WTC11 (cell line): ENCODE measurements at regions not wholly inside any gene's neighbourhood (a gene's known extent, or its start where the extent isn't known, plus 50 kb on each side); places are given as distances from the start of the nearest gene placed in this dataset.

Experiments
- ATAC-seq: fragments of 200-7000 bp; cut with Tn5 transposase; 2 replicates; pipeline ENCODE4 v1.10.0; 2021; ENCODE audit warnings: mild to moderate bottlenecking, moderate library complexity
- CTCF ChIA-PET: fragments of 300-600 bp; sonication (Branson Sonifier 250); formaldehyde crosslinking; loops from one replicate; lab custom pipeline; 2021; ENCODE audit warnings: antibody characterized with exemption; lab: Charles Lee
- POLR2A ChIA-PET: fragments of 350-600 bp; sonication (Branson Sonifier 250); formaldehyde crosslinking; loops from one replicate; lab custom pipeline; 2021; ENCODE audit warnings: antibody characterized with exemption; lab: Charles Lee
- DNase-seq: peaks from one replicate; pipeline ENCODE4 v3.0.0; 2021; ENCODE audit warnings: low spot score
- H3K27ac Mint-ChIP-seq: 2 replicates; pipeline ENCODE4 v1.8.0; 2021; ENCODE audit warnings: mixed read lengths
- H3K27me3 Mint-ChIP-seq: 2 replicates; pipeline ENCODE4 v1.8.0; 2021; ENCODE audit warnings: low read depth, mild to moderate bottlenecking, moderate library complexity, mixed read lengths
- H3K36me3 Mint-ChIP-seq: 2 replicates; pipeline ENCODE4 v1.8.0; 2021; ENCODE audit warnings: mixed read lengths
- H3K4me1 Mint-ChIP-seq: 2 replicates; pipeline ENCODE4 v1.8.0; 2022; ENCODE audit warnings: mixed read lengths
- H3K4me3 Mint-ChIP-seq: 2 replicates; pipeline ENCODE4 v1.8.0; 2021; ENCODE audit warnings: mild to moderate bottlenecking, moderate library complexity, mixed read lengths
- H3K9me3 Mint-ChIP-seq: 2 replicates; pipeline ENCODE4 v1.8.0; 2021; ENCODE audit warnings: mixed read lengths
- AR ChIP-seq: fragments of 250-450 bp; sonication (Bioruptor Pico); IDR thresholded peaks from 2 replicates; pipeline ENCODE4 v1.9.0; 2021; ENCODE audit warnings: mild to moderate bottlenecking
- CDX4 ChIP-seq: fragments of 250-450 bp; sonication (Bioruptor Pico); IDR thresholded peaks from 2 replicates; pipeline ENCODE4 v1.9.0; 2021; ENCODE audit warnings: moderate library complexity, mild to moderate bottlenecking, inconsistent platforms, borderline replicate concordance
- CTCF ChIP-seq: fragments of 200-600 bp; IDR thresholded peaks from 2 replicates; pipeline ENCODE4 v1.8.0; 2022; ENCODE audit warnings: antibody characterized with exemption
- ESRRA ChIP-seq: sonication (generic); formaldehyde crosslinking; IDR thresholded peaks from 2 replicates; pipeline ENCODE4 v1.8.1; 2022; ENCODE audit warnings: mild to moderate bottlenecking, missing genetic modification reagents, borderline replicate concordance
- FOXP4 ChIP-seq: sonication (generic); formaldehyde crosslinking; IDR thresholded peaks from 2 replicates; pipeline ENCODE4 v1.8.0; 2022; ENCODE audit warnings: mild to moderate bottlenecking, missing genetic modification reagents
- JAZF1 ChIP-seq: fragments of 250-450 bp; sonication (Bioruptor Pico); IDR thresholded peaks from 2 replicates; pipeline ENCODE4 v1.9.0; 2021; ENCODE audit warnings: moderate library complexity, mild to moderate bottlenecking, inconsistent platforms
- MXD4 ChIP-seq: fragments of 250-450 bp; sonication (Bioruptor Pico); IDR thresholded peaks from 2 replicates; pipeline ENCODE4 v1.8.0; 2021; ENCODE audit warnings: mild to moderate bottlenecking, moderate library complexity, borderline replicate concordance
- NFE2L1 ChIP-seq: sonication (generic); formaldehyde crosslinking; IDR thresholded peaks from 2 replicates; pipeline ENCODE4 v1.8.1; 2023; ENCODE audit warnings: missing genetic modification reagents
- NR1H2 ChIP-seq: sonication (generic); formaldehyde crosslinking; IDR thresholded peaks from 2 replicates; pipeline ENCODE4 v1.9.0; 2021; ENCODE audit warnings: mild to moderate bottlenecking, moderate library complexity, missing genetic modification reagents
- NR2C2 ChIP-seq: sonication (generic); formaldehyde crosslinking; IDR thresholded peaks from 2 replicates; pipeline ENCODE4 v1.8.0; 2022; ENCODE audit warnings: mild to moderate bottlenecking, missing genetic modification reagents
- PRRX2 ChIP-seq: fragments of 250-450 bp; sonication (Bioruptor Pico); IDR thresholded peaks from 2 replicates; pipeline ENCODE4 v1.8.0; 2021; ENCODE audit warnings: mild to moderate bottlenecking
- RORB ChIP-seq: fragments of 250-450 bp; sonication (Bioruptor Pico); IDR thresholded peaks from 2 replicates; pipeline ENCODE4 v1.9.0; 2021; ENCODE audit warnings: mild to moderate bottlenecking
- ZMAT4 ChIP-seq: fragments of 250-450 bp; sonication (Bioruptor Pico); IDR thresholded peaks from 2 replicates; pipeline ENCODE4 v1.9.0; 2021; ENCODE audit warnings: mild to moderate bottlenecking
- ZNF317 ChIP-seq: sonication (generic); formaldehyde crosslinking; IDR thresholded peaks from 2 replicates; pipeline ENCODE4 v1.8.1; 2023; ENCODE audit warnings: low read depth, mild to moderate bottlenecking, moderate library complexity, missing genetic modification reagents, borderline replicate concordance
- ZNF416 ChIP-seq: fragments of 250-450 bp; sonication (Bioruptor Pico); IDR thresholded peaks from 2 replicates; pipeline ENCODE4 v1.9.0; 2021; ENCODE audit warnings: mild to moderate bottlenecking, inconsistent platforms
- TF ChIP-seq, protein P1 (sequence below): sonication (generic); formaldehyde crosslinking; IDR thresholded peaks from 2 replicates; pipeline ENCODE4 v1.8.0; 2023; ENCODE audit warnings: missing genetic modification reagents
- TF ChIP-seq, protein P2 (sequence below): sonication (generic); formaldehyde crosslinking; IDR thresholded peaks from 2 replicates; pipeline ENCODE4 v1.8.0; 2022; ENCODE audit warnings: mild to moderate bottlenecking, missing genetic modification reagents
- TF ChIP-seq, protein P3 (sequence below): sonication (generic); formaldehyde crosslinking; IDR thresholded peaks from 2 replicates; pipeline ENCODE4 v1.8.0; 2022; ENCODE audit warnings: mild to moderate bottlenecking, missing genetic modification reagents

- TF ChIP-seq JAZF1 (CRISPR knock-in tag): no peak
- no peak for TF ChIP-seq ESRRA (CRISPR knock-in tag)
- TF ChIP-seq ZMAT4 (CRISPR knock-in tag): no peak
- no peak for TF ChIP-seq PRRX2 (CRISPR knock-in tag)
- TF ChIP-seq FOXP4 (CRISPR knock-in tag): no peak
- no peak for TF ChIP-seq RORB (CRISPR knock-in tag)
- TF ChIP-seq, protein P1, sequence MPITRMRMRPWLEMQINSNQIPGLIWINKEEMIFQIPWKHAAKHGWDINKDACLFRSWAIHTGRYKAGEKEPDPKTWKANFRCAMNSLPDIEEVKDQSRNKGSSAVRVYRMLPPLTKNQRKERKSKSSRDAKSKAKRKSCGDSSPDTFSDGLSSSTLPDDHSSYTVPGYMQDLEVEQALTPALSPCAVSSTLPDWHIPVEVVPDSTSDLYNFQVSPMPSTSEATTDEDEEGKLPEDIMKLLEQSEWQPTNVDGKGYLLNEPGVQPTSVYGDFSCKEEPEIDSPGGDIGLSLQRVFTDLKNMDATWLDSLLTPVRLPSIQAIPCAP (CRISPR knock-in tag): no peak
- no peak for TF ChIP-seq NFE2L1 (CRISPR knock-in tag)
- no peak for TF ChIP-seq MXD4 (CRISPR knock-in tag)
- no peak for TF ChIP-seq NR1H2 (CRISPR knock-in tag)
Observed at GRCh38 chr12:92216092-92216491, 70.4 kb upstream of the BTG1 start (continued).

DNA sequence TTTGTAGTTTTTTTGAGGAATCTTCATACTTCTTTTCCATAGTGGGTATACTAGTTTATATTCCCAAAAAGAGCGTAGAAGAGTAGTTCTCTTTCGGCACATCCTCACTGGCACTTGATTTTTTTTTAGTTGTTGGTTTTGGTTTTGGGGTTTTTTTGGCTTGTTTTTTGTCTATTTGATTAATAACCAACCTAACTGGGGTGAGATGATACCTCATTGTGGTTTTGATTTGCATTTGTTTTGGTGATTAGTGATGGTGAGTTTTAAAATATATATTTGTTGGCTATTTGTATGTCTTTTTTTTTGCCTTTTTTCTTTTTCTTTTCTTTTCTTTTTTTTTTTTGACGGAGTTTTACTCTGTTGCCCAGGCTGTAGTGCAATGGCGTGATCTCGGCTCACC, 69.7 kb upstream of the BTG1 start:
- CTCF ChIA-PET: no interaction called here
- TF ChIP-seq AR (CRISPR knock-in tag): no peak
- TF ChIP-seq CDX4: no peak
- TF ChIP-seq ZNF416 (CRISPR knock-in tag): no peak
- Mint-ChIP-seq H3K9me3 (peaks cover 23% of the 10 kb centered on the region), H3K4me1 (no peaks in the 10 kb centered on the region), H3K27ac (no peak overlapping the region), H3K27me3 (no peaks in the 10 kb centered on the region), H3K4me3 (no peak overlapping the region), H3K36me3 (0 out of 2 replicates have a peak, but pooled peaks cover 4% of the 10 kb centered on the region)
- POLR2A ChIA-PET: no interaction called here
- DNase-seq: no peak
- ATAC-seq: no peak

DNA sequence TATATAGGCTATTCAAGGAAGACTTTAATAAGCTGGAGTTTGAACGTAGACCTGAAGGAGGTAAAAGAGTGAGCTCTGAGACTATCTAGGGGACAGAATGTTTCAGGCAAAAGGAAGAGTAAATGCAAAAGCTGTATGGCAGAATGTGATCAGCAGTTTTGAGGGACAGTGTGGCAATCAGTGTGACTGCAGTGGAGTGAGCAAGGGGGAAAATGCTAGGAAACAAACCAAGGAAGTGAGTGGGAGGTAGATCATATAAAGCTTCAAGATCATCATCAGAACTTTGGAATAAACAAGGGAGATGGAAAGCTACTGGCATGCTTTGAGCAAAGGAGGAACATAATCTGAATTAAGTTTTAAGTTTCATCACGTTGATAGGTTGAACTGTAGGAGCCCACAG, 67.5 kb upstream of the BTG1 start:
- Mint-ChIP-seq H3K27ac (no peak overlapping the region), H3K27me3 (no peaks in the 10 kb centered on the region), H3K4me1 (peaks cover 3% of the 10 kb centered on the region), H3K9me3 (peaks cover 24% of the 10 kb centered on the region)
- DNase-seq: no peak
- CTCF ChIA-PET: no interaction called here
- TF ChIP-seq, protein P2, sequence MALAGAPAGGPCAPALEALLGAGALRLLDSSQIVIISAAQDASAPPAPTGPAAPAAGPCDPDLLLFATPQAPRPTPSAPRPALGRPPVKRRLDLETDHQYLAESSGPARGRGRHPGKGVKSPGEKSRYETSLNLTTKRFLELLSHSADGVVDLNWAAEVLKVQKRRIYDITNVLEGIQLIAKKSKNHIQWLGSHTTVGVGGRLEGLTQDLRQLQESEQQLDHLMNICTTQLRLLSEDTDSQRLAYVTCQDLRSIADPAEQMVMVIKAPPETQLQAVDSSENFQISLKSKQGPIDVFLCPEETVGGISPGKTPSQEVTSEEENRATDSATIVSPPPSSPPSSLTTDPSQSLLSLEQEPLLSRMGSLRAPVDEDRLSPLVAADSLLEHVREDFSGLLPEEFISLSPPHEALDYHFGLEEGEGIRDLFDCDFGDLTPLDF: no peak
- TF ChIP-seq, all 79 proteins: peak for 0
- no peaks in the 10 kb centered on the region; the same call in 1 of the 2 replicates for H3K36me3 Mint-ChIP-seq
- POLR2A ChIA-PET: no interaction called here
- no peak for ATAC-seq
- no peak overlapping the region for H3K4me3 Mint-ChIP-seq

DNA sequence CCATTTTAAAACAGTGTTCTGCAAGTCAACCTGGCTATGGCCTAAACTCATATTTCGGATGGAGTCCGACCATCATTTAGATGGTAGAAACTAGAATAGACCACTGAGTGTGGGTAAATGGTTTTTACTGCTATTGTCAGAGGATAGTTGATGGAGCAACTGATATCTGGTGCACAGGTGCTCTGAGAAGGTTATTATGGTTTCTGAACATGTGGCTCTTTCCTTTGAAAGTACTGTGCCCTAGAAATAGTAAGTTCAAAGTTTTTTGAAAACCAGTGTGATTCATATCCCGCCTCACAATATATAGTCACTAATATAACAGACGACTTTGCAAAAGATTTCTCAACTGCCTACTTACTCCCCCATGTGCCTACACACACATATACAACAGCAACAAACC, 64.4 kb upstream of the BTG1 start:
- Mint-ChIP-seq H3K9me3 (peaks cover 20% of the 10 kb centered on the region), H3K4me1 (peaks cover 3% of the 10 kb centered on the region), H3K4me3 (no peak overlapping the region), H3K27me3 (no peaks in the 10 kb centered on the region), H3K36me3 (no peaks in the 10 kb centered on the region; the same call in 1 of the 2 replicates), H3K27ac (no peak overlapping the region)
- ChIA-PET CTCF (no interaction called here), POLR2A (no interaction called here)
- no peak for TF ChIP-seq CTCF
- TF ChIP-seq, protein P3, sequence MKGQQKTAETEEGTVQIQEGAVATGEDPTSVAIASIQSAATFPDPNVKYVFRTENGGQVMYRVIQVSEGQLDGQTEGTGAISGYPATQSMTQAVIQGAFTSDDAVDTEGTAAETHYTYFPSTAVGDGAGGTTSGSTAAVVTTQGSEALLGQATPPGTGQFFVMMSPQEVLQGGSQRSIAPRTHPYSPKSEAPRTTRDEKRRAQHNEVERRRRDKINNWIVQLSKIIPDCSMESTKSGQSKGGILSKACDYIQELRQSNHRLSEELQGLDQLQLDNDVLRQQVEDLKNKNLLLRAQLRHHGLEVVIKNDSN (CRISPR knock-in tag): no peak
- no peak for TF ChIP-seq NR2C2 (CRISPR knock-in tag)
- no peak for TF ChIP-seq ZNF317 (CRISPR knock-in tag)
- no peak for ATAC-seq
- DNase-seq: no peak
